GM12872 (cell line): ENCODE measurements at regions not wholly inside any gene's neighbourhood (a gene's known extent, or its start where the extent isn't known, plus 50 kb on each side); places are given as distances from the start of the nearest gene placed in this dataset.

Experiments
- CTCF ChIP-seq: IDR thresholded peaks from 3 replicates; pipeline ENCODE4 v1.5.1; 2011; ENCODE audit warnings: low read depth, mild to moderate bottlenecking, low read length, moderate library complexity; ENCODE audit not compliant: insufficient read depth

- no peak for TF ChIP-seq CTCF
Observed at GRCh38 chr6:88490908-88491264, 324.7 kb upstream of the CNR1 start.

GRCh38 chr6:88490195-88490907 lies 324.2 kb upstream of the CNR1 start:
- TF ChIP-seq CTCF = no peak

- TF ChIP-seq CTCF = no peak
Observed at GRCh38 chr6:88483424-88483823, 317.3 kb upstream of the CNR1 start.

- TF ChIP-seq CTCF = no peak
Observed at GRCh38 chr6:88482465-88482864, 316.3 kb upstream of the CNR1 start.

GRCh38 chr6:88481519-88481918 lies 315.4 kb upstream of the CNR1 start:
- TF ChIP-seq CTCF = no peak

GRCh38 chr6:88480816-88481215 lies 314.7 kb upstream of the CNR1 start:
- no peak for TF ChIP-seq CTCF

- no peak for TF ChIP-seq CTCF
Observed at GRCh38 chr6:88477413-88477812, 311.3 kb upstream of the CNR1 start.
